Neural cell (in vitro differentiated cells): ENCODE measurements at regions not wholly inside any gene's neighbourhood (a gene's known extent, or its start where the extent isn't known, plus 50 kb on each side); places are given as distances from the start of the nearest gene placed in this dataset.

Experiments used
- H2AFZ ChIP-seq: fragments of 200-600, 300-800 bp; sonication (generic), shearing (Covaris generic); 2 replicates; pipeline ENCODE4 v1.6.0; 2014; ENCODE audit warnings: low read depth, mild to moderate bottlenecking, antibody characterized with exemption, low read length, moderate library complexity
- H3F3A ChIP-seq: fragments of 200-600 bp; shearing (Covaris generic); 2 replicates; pipeline ENCODE4 v1.6.1; 2016; ENCODE audit warnings: mild to moderate bottlenecking, moderate library complexity, mixed read lengths, antibody characterized with exemption, low read length; ENCODE audit not compliant: insufficient read depth, poor library complexity, severe bottlenecking
- H3K27ac ChIP-seq: fragments of 200-600, 300-800 bp; sonication (generic), shearing (Covaris generic); 2 replicates; pipeline ENCODE4 v1.5.1; 2014; ENCODE audit warnings: mild to moderate bottlenecking, low read length, moderate library complexity
- H3K27me3 ChIP-seq: fragments of 300-800, 200-600 bp; sonication (generic), shearing (Covaris generic); 2 replicates; pipeline ENCODE4 v1.6.0; 2014; ENCODE audit warnings: mild to moderate bottlenecking, low read depth, low read length, moderate library complexity; ENCODE audit not compliant: insufficient read depth
- H3K36me3 ChIP-seq: fragments of 300-800, 200-600 bp; sonication (generic), shearing (Covaris generic); 2 replicates; pipeline ENCODE4 v1.5.1; 2014; ENCODE audit warnings: mild to moderate bottlenecking, antibody characterized with exemption, low read length, moderate library complexity; ENCODE audit not compliant: insufficient read depth
- H3K4me2 ChIP-seq: fragments of 300-800, 200-600 bp; sonication (generic), shearing (Covaris generic); 2 replicates; pipeline ENCODE4 v1.6.0; 2014; ENCODE audit warnings: mild to moderate bottlenecking, low read length
- H3K4me3 ChIP-seq: fragments of 300-800, 200-600 bp; sonication (generic), shearing (Covaris generic); 2 replicates; pipeline ENCODE4 v1.5.1; 2014; ENCODE audit warnings: mild to moderate bottlenecking, low read length, moderate library complexity
- H3K79me2 ChIP-seq: fragments of 200-600 bp; shearing (Covaris generic); replicated peaks from 2 replicates; pipeline ENCODE4 v1.6.0; 2014; ENCODE audit warnings: mild to moderate bottlenecking, low read length, moderate library complexity; ENCODE audit not compliant: insufficient read depth
- H3K9ac ChIP-seq: fragments of 300-800, 200-600 bp; sonication (generic), shearing (Covaris generic); 2 replicates; pipeline ENCODE4 v1.6.1; 2016; ENCODE audit warnings: mild to moderate bottlenecking, low read length, mixed read lengths
- H3K9me2 ChIP-seq: fragments of 200-600 bp; shearing (Covaris generic); 2 replicates; pipeline ENCODE4 v1.6.1; 2016; ENCODE audit warnings: mild to moderate bottlenecking, low read length, mixed read lengths; ENCODE audit not compliant: insufficient read depth
- H3K9me3 ChIP-seq: fragments of 200-600, 300-800 bp; sonication (generic), shearing (Covaris generic); 2 replicates; pipeline ENCODE4 v1.6.1; 2016; ENCODE audit warnings: mild to moderate bottlenecking, mixed run types, low read length, moderate library complexity, mixed read lengths
- H4K20me1 ChIP-seq: fragments of 200-600 bp; shearing (Covaris generic); 2 replicates; pipeline ENCODE4 v1.6.1; 2016; ENCODE audit warnings: mild to moderate bottlenecking, mixed run types; ENCODE audit not compliant: insufficient read depth
- EP300 ChIP-seq: fragments of 450-650 bp; conservative IDR thresholded peaks from 2 replicates; pipeline ENCODE4 v1.6.1; 2014; ENCODE audit warnings: antibody characterized with exemption, mild to moderate bottlenecking, moderate library complexity; ENCODE audit not compliant: poor library complexity, severe bottlenecking
- EZH2 ChIP-seq: fragments of 200-600, 300-800 bp; shearing (Covaris generic), sonication (generic); IDR thresholded peaks from 2 replicates; pipeline ENCODE4 v1.6.1; 2014; ENCODE audit warnings: antibody characterized with exemption, low read length, borderline replicate concordance, mild to moderate bottlenecking; ENCODE audit not compliant: insufficient read depth, poor library complexity, severe bottlenecking
- MXI1 ChIP-seq: fragments of 450-650 bp; conservative IDR thresholded peaks from 2 replicates; pipeline ENCODE4 v1.6.1; 2014; ENCODE audit warnings: antibody characterized with exemption, mild to moderate bottlenecking; ENCODE audit not compliant: poor library complexity, severe bottlenecking
- POLR2AphosphoS5 ChIP-seq: IDR thresholded peaks from 2 replicates; pipeline ENCODE4 v1.6.1; 2012
- RAD21 ChIP-seq: fragments of 450-650 bp; conservative IDR thresholded peaks from 2 replicates; pipeline ENCODE4 v1.6.1; 2014; ENCODE audit warnings: antibody characterized with exemption, mild to moderate bottlenecking, moderate library complexity
- SMC3 ChIP-seq: fragments of 450-650 bp; conservative IDR thresholded peaks from 2 replicates; pipeline ENCODE4 v1.6.1; 2014; ENCODE audit warnings: antibody characterized with exemption, mild to moderate bottlenecking, moderate library complexity; ENCODE audit not compliant: poor library complexity
- TAF1 ChIP-seq: IDR thresholded peaks from 2 replicates; pipeline ENCODE4 v1.6.1; 2012; ENCODE audit warnings: low read depth
- TF ChIP-seq, protein P1 (sequence below): IDR thresholded peaks from 2 replicates; pipeline ENCODE4 v1.6.1; 2012; ENCODE audit warnings: borderline replicate concordance
- TF ChIP-seq, protein P2 (sequence below): fragments of 450-650 bp; IDR thresholded peaks from 2 replicates; pipeline ENCODE4 v1.5.1; 2014; ENCODE audit warnings: antibody characterized with exemption, mild to moderate bottlenecking, moderate library complexity; ENCODE audit not compliant: poor library complexity, severe bottlenecking

DNA sequence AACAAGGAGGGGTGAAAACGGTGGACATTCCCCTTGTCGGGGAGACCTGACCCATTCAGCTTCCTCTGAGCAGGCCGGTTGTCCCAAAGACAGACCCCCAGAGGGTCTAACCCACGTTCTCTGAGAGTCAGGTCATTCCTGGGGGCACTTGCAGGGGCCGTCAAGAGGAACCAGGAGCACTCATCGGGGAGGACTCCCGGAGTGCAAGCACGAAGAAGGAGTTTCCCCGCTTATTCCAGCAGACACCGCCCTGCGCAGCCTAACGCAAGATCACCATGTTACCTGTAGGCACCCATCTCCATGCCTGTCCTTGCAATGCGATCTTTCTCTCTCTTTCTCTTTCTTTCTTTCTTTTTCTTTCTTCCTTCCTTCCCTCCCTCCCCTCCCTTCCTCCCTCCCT lies 154.2 kb downstream of the SHOX start:
- Histone ChIP-seq H3K27me3 (no peaks in the 10 kb centered on the region), H3K36me3 (no peaks in the 10 kb centered on the region), H3K9me3 (no peaks in the 10 kb centered on the region), H3K79me2 (no peaks in the 10 kb centered on the region), H4K20me1 (no peaks in the 10 kb centered on the region), H3F3A (no peaks in the 10 kb centered on the region), H3K4me2 (no peak overlapping the region), H3K9ac (no peak overlapping the region), H3K27ac (no peak overlapping the region), H3K9me2 (no peaks in the 10 kb centered on the region), H3K4me3 (no peak overlapping the region), H2AFZ (no peak overlapping the region)
- TF ChIP-seq, protein P1, sequence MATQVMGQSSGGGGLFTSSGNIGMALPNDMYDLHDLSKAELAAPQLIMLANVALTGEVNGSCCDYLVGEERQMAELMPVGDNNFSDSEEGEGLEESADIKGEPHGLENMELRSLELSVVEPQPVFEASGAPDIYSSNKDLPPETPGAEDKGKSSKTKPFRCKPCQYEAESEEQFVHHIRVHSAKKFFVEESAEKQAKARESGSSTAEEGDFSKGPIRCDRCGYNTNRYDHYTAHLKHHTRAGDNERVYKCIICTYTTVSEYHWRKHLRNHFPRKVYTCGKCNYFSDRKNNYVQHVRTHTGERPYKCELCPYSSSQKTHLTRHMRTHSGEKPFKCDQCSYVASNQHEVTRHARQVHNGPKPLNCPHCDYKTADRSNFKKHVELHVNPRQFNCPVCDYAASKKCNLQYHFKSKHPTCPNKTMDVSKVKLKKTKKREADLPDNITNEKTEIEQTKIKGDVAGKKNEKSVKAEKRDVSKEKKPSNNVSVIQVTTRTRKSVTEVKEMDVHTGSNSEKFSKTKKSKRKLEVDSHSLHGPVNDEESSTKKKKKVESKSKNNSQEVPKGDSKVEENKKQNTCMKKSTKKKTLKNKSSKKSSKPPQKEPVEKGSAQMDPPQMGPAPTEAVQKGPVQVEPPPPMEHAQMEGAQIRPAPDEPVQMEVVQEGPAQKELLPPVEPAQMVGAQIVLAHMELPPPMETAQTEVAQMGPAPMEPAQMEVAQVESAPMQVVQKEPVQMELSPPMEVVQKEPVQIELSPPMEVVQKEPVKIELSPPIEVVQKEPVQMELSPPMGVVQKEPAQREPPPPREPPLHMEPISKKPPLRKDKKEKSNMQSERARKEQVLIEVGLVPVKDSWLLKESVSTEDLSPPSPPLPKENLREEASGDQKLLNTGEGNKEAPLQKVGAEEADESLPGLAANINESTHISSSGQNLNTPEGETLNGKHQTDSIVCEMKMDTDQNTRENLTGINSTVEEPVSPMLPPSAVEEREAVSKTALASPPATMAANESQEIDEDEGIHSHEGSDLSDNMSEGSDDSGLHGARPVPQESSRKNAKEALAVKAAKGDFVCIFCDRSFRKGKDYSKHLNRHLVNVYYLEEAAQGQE: no peak
- TF ChIP-seq, protein P2, sequence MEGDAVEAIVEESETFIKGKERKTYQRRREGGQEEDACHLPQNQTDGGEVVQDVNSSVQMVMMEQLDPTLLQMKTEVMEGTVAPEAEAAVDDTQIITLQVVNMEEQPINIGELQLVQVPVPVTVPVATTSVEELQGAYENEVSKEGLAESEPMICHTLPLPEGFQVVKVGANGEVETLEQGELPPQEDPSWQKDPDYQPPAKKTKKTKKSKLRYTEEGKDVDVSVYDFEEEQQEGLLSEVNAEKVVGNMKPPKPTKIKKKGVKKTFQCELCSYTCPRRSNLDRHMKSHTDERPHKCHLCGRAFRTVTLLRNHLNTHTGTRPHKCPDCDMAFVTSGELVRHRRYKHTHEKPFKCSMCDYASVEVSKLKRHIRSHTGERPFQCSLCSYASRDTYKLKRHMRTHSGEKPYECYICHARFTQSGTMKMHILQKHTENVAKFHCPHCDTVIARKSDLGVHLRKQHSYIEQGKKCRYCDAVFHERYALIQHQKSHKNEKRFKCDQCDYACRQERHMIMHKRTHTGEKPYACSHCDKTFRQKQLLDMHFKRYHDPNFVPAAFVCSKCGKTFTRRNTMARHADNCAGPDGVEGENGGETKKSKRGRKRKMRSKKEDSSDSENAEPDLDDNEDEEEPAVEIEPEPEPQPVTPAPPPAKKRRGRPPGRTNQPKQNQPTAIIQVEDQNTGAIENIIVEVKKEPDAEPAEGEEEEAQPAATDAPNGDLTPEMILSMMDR: no peak
- TF ChIP-seq SMC3: no peak

DNA sequence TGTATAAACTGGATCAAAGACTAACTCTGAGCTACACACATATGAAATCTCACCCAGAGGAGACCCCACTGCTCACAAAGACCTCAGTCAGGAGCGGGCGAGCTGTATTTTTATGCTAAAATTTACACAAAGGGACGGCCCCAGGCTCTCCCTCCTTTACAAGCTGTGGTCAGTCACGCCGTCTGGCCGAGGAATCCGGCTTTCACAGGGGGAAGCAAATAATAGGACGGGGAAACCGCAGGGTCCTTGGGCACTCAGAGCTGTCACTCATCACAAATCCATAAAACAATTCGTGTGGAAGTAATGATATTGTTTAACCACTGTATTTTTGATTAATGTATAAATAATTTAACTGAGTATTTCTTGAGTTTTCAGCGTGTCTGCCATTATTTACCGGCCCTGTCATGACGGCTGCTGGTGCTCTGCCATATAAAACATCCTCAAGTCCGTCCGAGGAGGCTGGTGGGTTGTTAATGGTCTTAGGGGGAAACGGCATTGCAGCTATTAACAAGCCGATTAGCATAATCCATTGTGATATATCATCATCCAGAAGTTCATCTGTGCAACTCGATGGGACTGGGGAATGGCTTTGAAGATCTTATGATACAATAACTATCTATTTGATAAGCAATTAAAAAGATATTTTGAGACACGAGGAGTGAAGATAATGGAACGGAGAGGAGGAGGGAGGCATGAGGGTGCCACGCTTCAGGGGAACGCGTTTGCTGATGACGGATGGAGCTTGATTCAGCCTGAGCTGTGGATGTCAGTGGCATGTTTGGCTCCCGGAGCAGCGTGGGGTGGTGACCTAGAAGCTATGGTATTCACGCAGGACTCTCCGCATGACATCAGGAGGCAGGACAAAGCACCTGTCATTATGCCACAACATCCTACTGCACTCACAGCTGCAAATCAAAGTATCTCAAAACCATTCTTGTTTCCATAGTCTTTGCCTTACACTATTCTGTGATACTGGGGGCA lies 150.9 kb downstream of the SHOX start:
- TF ChIP-seq MXI1 (no peak), SMC3 (no peak), EP300 (no peak), TAF1 (no peak), RAD21 (no peak), POLR2AphosphoS5 (no peak), EZH2 (no peak)
- TF ChIP-seq, protein P2: no peak
- TF ChIP-seq, protein P1: no peak
- Histone ChIP-seq H3K27me3 (no peaks in the 10 kb centered on the region), H3K4me3 (peak overlapping the region; percentile 25), H3K27ac (no peak overlapping the region), H3K79me2 (no peaks in the 10 kb centered on the region), H3K4me2 (peak overlapping the region; percentile 3), H3F3A (no peaks in the 10 kb centered on the region), H3K9me2 (no peaks in the 10 kb centered on the region), H2AFZ (no peak overlapping the region), H3K9me3 (no peaks in the 10 kb centered on the region), H3K36me3 (no peaks in the 10 kb centered on the region), H4K20me1 (no peaks in the 10 kb centered on the region), H3K9ac (no peak overlapping the region)
